Right renal pelvis (tissue), 4 donors: ENCODE measurements at regions not wholly inside any gene's neighbourhood (a gene's known extent, or its start where the extent isn't known, plus 50 kb on each side); places are given as distances from the start of the nearest gene placed in this dataset.

Source experiments
- DNase-seq, 4 donors: peaks; one replicate each; pipeline ENCODE4 v3.0.0-alpha.2; 2013; ENCODE audit warnings: low read depth in 4 of 4, low spot score in 3 of 4, missing footprints in 1 of 4

DNA sequence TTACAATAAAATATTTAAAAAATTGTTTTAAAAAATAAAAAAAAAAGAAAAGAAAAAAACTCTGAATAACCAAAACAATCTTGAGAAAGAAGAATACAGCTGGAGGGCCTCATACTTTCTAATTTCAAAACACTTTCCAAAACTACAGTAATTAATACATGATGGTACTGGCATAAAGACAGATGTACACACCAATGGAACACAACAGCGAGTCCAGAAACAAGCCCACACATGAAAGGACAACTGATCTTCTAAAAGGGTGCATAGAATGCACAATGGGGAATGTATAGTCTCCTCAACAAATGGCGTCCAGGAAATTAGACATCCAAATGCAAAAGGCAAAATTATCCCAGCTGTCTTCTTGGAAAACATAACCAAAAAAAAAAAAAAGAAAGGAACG, 99.6 kb downstream of the LURAP1L start:
- DNase-seq = no peak

DNA sequence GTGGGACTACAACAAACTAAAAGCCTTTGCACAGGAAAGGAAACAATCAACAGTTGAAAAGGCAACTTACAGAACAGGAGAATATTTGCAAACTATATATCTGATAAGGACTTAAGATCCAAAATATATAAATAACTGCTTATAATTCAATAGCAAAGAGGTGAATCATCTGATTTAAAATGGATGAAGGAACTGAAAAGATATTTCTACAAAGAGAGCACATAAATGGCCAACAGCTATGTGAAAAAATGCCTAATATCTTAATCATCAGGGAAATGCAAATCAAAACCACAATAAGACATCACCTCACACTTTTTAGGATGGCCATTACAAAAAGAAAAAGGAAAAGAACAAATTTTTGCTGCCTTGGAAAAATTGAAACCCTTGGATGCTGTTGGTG, 100.4 kb downstream of the LURAP1L start:
- DNase-seq = no peak

DNA sequence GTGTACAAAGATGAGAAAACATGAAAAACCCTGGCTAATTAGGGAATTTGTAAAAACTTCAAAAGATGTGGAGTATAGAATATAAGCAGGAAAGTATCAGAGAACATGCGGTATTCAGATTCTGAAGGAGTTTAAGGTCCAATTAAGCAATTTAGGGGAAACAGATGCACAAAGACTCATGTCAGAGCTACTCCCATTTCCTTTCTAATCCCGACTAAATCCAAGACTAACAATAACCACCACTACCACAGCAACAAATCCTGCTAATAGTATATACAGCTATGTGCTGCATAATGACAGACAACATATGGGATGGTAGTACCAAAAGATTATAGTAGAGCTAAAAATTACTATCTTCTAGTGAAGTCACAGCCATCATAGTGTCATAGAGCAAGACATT, 102.1 kb downstream of the LURAP1L start:
- no peak for DNase-seq

DNA sequence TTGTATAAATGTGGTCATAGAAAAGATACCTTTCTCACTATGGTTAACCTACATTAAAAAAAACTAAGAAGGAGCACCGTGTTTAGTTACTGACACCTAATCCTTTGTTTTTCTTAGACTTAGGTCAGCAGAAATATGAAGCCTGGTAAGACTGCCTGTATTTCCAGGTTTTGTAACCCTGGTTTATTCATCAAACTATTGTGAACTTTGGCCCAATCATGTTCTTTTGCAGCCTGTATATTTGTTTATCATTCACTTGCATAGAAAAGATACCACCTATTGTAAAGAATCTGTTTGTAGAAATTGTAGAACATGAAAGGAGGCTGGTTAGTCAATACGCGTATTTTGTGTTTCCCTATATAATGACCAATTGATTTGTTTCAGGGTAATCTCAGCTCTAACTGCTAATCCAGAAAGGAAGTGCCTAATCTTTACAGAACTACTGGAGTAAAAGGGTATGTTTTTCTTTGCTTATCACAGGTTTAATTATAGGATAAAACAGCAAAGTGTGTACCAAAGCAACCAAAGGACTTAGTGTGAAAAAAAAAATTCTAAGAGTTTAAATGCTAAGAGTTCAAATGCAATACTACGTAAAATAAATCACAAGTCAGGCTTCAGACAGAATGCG, 103.6 kb downstream of the LURAP1L start:
- no peak for DNase-seq

DNA sequence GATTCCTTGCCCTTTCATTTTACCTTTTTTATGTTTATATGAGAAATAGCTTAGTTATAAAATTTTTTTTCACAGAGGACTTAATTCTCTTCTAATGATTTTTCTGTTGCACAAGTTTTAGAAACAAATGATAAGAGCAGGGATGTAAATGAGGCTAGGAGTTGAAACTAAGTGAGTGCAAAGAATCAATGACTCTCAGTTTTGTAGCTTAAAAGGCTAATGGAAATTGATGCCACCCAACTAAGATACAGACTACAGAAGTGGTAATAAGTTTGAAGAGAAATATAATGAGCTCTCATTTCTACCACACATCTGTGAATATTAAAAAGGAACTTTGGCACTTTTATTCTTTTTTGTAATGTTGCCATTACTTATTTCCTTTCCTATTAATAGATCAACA, 105.1 kb downstream of the LURAP1L start:
- no peak for DNase-seq

DNA sequence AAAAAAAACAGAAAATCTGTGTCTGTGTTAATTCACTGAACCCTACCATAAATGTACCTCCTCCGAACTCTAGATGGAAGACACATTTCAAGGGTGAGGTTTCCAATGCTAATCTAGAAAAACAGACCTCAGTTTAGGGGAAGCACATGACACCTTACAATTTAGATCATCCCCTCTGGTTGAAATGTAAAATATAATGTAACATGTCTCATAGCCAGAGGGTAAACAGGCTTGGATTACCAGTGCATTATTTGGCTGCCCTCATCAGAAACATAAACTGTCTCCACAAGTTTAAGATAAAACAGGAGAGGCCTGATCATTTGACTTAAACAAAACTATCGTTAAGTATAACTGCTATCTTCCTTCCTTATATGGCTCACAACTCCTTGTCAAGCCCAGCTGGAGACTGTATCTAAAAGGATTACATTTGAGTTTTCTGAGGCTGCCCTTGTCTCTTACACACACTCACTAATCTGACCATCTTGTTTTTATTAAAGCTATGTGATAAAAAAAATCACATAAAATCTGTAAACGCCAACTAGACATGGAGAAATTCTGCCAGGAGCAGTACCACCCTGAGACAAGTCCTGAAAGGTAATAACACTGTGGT, 105.7 kb downstream of the LURAP1L start:
- DNase-seq = no peak

DNA sequence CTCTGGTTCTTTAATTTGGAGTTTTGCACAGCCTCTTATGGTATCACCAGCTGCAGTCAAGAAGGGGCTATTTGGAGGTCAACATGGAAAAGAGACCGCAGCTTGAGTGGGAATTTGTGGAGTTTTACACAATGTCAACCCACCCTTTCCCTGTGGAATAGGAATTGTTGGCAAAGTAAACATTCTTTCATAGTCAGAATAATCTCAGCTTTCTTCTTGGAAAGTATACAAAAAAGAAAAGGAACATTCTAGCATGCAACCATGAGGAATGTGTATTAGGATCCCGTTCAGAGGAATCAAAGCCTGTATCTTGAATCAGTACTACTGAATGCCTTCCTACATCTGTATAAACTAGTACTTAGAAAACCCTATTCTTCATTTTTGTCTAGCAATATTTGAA, 107.6 kb downstream of the LURAP1L start:
- DNase-seq = no peak

DNA sequence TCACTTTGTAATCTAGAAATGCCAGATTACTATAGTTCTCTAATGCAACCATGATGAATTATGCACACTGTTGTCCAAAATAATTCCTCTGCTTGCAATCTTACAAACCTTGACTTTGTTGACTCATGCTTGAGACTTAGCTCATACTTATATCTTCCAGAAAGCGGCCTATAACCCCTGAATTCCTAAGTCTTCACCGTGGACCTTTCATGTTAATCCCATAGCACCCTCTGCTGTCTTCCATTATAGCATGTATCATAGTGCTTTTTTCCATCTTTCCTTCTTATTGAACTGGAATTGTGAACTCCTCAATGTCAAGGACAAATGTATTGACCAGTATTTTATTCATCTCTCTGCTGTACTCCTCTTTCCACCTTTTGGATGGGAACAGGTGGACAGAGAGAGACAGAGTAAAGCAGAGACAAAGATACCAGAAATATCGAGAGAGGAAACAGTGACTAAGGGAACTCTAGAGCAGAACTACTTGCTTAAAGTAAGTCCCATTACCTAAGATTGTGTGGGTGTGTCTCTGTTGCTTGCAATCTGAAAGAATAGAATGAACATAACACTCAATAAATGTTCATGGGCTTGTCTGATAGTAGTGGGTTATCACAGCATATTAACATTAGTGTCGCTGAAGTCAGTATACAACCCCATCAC, 110.0 kb downstream of the LURAP1L start:
- no peak for DNase-seq

DNA sequence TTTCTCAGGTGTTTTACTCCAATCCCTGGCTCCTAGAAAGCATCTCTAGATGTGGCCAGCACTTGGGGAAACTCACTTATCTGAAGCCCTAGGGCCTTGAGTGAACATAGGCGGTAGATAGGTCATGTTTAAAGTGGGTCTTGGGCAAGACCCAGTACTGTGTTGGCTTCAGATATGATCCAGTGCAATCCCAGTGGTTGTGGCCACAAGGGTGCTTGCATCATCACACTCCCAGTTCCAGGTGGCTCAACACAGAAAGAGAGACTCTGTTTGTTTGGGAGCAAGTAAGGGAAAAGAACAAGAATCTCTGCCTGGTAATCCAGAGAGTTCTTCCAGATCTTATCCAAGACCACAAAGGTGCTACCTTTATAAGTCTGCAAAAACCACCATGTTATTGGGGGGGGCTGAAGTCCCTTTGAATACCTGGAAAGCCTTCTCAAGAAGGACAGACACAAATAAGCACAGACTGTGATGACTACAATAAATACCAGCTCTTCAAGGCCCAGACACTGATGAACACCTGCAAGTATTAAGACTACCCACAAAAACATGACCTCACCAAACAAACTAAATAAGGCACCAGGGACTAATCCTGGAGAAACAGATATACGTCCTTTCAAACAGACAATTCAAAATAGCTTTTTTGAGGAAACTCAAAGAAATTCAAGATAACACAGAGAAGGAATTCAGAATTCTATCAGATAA, 114.7 kb downstream of the LURAP1L start:
- DNase-seq = no peak

DNA sequence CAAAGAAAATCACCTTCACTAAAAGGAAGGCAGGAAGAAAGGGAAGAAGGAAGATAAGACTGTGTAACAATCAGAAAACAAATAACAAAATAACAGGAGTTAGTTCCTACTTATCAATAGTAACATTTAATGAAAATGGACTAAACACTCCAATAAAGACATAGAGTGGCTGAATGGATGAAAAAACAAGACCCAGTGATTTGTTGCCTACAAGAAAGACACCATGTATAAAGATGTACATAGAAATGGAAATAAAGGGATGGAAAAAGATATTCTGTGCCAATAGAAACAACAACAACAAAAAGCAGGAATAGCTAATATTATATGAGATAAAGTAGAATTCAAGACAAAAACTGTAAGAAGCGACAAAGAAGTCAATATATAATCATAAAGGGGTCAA, 116.8 kb downstream of the LURAP1L start:
- DNase-seq = no peak

DNA sequence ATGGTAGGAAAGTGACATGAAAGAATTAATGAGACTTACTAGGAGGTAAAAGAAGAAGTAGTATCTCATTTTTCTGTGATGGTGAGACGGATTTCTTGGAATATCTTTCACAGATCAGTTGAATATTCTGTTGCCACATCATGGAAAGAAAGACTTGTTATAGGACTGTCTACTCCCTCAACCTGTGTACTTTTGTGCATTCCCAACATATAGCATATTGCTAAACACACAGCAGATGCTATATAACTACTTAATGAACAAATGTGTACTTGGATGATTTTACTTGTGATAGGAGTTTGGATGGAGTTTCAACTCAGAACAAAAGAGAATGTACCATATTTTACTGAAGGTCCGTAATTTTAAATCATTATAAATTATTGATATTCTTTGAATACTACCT, 128.5 kb downstream of the LURAP1L start:
- no peak for DNase-seq

DNA sequence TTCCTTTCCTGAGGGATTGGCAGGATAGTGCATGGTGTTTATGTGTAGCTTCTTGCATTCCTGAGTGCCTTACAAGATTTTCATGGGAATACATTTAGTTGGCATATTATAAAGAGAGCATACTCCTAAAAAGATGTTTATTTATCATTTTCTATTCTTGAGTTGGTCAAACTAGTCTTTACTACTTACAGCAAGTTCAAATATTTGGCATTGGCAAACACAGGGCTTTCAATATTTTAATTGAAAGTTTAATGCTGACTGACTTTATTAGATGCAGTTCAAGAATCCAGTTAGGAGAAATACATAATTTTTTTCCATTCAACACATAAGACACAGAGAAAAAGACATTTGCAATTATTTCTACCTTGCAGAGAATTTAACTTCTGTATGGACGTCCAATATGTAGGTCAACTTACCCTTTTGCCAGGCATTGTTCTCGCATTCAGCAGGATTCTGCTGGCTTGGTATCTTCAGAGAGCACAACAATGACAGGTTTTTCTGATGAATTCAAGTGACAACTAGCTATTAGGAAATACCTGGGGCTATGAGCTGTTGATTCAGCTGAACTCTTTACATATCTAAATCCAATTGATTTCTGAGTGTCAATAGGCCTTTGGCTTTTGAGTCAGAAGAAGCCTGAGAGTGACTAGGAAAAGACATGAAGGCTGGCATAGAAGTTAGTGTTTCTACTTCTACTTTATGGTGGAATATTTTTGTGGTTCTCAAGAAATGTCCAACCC, 129.6 kb downstream of the LURAP1L start:
- no peak for DNase-seq

DNA sequence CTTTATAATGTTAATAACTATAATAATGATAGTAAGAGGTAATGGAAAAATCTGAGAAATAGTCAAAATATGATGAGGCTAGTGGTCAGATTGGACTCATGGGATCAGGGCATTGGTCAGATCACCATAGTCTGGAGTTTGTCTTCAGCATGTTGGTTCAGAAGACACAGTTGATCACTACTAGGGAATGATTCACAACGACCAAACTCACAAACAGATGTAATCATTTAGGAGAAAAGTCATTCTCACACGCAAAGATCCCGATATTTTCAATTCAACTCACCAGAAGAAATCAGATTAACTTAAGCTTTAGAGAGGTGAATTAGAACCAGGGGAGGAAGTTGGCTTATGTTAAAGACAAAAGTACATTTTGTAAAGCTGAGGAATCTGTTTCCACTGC, 131.8 kb downstream of the LURAP1L start:
- DNase-seq = no peak

DNA sequence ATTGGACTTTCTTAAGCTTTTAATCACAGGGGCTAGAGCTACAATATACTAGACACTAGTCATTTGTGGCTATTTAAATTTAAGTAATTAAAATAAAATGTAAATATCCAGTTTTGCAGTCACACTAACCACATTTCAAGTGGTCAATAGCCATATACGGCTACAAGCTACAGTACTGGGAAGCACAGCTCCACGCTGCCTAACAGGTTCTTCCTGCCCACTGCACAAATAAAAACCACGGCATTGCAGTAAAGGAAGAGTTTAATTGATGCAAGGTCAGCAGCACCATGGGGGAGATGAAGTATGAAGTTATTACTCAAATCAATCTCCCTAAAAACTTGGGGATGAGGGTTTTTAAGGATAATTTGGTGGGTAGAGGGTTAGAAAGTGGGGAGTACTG, 134.1 kb downstream of the LURAP1L start:
- DNase-seq = no peak

DNA sequence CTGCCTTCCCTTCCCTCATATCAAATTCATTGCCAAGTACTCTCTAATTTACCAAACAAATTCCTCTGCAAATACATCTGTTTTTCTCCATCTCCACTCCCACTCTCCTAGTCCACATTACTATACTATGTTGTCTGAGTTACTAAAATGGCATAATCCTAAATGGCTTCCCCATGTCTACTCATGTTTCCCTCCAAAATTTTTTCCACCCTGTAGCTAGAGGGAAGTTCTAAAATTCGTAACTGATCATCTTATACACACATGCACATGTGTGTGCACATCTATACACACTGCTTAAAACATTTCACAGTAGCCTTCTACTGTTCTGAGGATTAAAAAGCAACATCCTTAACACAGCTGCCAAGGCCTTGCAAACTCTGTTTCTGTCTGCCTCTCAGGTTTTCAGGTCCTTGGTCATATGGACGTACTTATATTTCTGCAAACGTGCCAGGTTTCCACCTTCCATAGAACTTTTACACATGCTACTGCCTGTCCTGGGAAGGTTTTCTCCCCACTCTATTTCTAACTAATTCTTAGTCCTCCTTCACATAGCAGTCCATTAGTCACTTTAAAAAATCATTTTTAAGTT, 140.6 kb downstream of the LURAP1L start:
- DNase-seq = no peak

DNA sequence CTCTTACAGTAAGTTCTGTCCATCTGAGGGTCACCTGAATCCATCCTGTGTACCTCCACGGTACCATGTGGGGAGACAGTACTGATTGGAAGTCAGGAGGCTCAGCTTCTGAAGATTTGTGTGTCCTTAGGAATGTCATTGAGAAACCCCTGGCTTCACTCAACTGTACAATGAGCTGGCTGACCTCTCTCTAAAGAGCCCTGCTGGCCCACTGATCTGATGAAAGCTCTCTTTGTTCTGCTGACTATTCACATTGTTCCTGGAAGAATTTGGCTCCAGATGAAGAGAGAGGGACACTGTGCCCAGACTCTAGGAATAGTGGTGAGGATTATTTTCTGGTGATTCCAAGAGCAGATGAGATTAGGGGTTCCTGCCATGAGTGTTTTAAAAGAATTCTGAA, 141.2 kb downstream of the LURAP1L start:
- DNase-seq = no peak

DNA sequence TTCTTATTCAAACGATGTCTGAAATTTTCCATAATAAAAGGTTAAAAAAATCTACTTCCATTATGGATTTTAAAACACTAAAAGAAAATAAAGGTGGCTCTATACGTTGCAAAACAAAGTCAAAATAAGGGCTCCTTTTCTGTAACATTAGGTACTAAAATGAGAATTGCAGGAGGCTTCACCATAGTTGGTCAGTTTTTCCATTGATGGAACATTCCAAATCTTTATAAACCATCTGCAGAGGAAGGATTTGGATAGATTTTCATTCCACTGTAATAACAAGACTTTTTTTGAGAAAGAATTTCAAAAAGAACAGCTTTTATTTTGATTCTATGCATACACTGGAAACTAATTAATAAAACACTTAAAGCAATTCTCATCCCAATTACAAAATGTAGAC, 145.6 kb downstream of the LURAP1L start:
- DNase-seq = no peak

DNA sequence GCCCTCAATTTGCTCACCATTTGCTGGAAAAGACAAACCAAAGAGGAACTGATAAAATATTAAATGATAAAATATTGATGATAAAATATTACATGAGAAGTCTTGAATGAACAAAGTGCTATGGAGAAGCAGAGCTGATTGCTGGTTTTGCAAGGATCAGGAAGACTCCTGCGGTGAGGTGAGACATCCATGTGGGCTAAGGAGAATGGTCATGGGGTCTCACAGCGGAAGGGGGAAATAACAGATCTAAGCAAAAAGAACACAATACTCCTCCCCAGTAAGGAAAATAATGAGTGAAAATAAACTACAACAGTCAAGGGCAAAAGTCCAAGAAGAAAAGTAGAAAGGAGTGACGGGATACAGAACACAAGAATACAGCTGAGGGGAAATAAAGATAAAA, 146.8 kb downstream of the LURAP1L start:
- no peak for DNase-seq

DNA sequence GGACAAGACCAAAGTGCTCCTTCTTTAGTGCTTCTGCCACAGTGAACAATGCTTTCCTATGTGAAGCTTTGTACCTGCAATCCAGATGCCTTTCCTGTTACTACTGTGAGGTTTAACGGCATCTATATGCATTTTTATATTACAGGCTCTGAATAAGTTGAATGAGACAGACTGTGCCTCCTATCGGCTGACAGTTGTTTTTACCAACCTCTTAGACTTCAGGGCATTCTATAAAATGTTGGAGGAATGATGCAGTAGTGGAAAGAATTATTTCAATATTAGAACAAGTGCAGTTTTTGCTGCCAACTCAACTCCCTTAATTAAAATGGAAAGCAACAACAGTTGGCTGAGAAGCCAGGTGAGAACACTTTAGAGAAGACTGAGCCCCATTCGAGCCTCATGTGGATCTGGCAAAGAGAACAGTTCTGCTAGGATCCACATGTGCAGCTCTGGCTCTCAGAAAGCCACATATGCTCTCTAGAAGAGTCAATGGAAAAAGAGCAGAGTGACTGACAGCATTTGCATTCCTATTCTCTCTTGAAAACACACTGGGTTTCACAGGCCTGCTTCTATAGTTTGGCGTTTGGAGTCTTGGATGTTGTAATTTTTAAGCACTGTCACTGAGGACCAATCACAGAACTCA, 147.5 kb downstream of the LURAP1L start:
- DNase-seq = no peak

DNA sequence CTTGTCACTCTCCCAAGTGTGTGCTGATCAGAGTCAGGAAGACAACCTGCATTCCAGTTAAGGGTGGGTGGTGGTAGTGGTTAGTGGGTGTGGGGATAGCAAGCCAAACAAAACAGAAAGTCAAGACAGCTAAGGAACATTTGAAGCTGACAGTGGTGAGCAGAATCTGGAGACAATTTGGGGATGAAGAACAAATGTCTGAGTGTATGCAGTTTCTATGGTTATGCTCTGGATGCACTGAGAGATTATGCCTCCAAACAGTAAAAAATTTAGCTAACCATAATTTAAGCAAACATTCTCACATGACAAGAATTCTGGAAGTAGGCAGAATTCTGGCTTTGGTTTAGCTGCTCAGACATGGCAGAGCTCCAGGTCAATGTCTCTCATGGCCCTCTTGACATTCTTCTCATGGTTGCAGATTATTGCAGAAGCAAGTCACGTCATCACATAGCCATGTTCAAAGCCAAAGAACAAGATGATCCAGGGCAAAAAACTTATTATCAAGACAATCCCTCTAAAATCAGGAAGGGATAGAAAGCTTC, 148.7 kb downstream of the LURAP1L start:
- DNase-seq = no peak
